Brain microvascular endothelial cell (primary cell): ENCODE measurements at regions not wholly inside any gene's neighbourhood (a gene's known extent, or its start where the extent isn't known, plus 50 kb on each side); places are given as distances from the start of the nearest gene placed in this dataset.

Experiments
- DNase-seq: peaks from one replicate; pipeline ENCODE4 v3.0.0-alpha.2; 2020
- H3K27ac ChIP-seq: fragments of 250-450 bp; sonication (Bioruptor Pico); 2 replicates; pipeline ENCODE4 v1.5.1; 2020; ENCODE audit warnings: mild to moderate bottlenecking, moderate library complexity
- H3K27me3 ChIP-seq: fragments of 250-450 bp; sonication (Bioruptor Pico); replicated peaks from 2 replicates; pipeline ENCODE4 v1.5.1; 2020; ENCODE audit warnings: mild to moderate bottlenecking
- H3K36me3 ChIP-seq: fragments of 250-450 bp; sonication (Bioruptor Pico); replicated peaks from 2 replicates; pipeline ENCODE4 v1.5.1; 2020; ENCODE audit warnings: mild to moderate bottlenecking
- H3K4me3 ChIP-seq: 2 replicates; pipeline ENCODE4 v1.5.1; 2011; ENCODE audit warnings: low read depth, mild to moderate bottlenecking, control low read depth, low read length, moderate library complexity
- CTCF ChIP-seq: IDR thresholded peaks from 2 replicates; pipeline ENCODE4 v1.5.1; 2011; ENCODE audit warnings: low read depth, mild to moderate bottlenecking, moderate library complexity, low read length, control low read depth, inconsistent platforms; ENCODE audit errors: missing control alignments
- in situ Hi-C: cut with HindIII; loops from 2 replicates; pipeline ENCODE4 v1.10.0; 2017; ENCODE audit warnings: low sequenced_read_pairs, low pct_ligation_motif_present

GRCh38 chr9:109549386-109549785 lies 51.3 kb upstream of the PTPN3 start:
- H3K36me3 ChIP-seq, result no peaks in the 10 kb centered on the region
- TF ChIP-seq CTCF, result no peak
- DNase-seq, result no peak
- no peaks in the 10 kb centered on the region for H3K27me3 ChIP-seq
- in situ Hi-C loops, result no loop called here
- H3K4me3 ChIP-seq, result no peak overlapping the region
- H3K27ac ChIP-seq, result no peak overlapping the region

GRCh38 chr9:109551651-109552050 lies 53.5 kb upstream of the PTPN3 start:
- Histone ChIP-seq H3K4me3 (no peak overlapping the region), H3K27me3 (no peaks in the 10 kb centered on the region), H3K36me3 (no peaks in the 10 kb centered on the region), H3K27ac (no peak overlapping the region)
- no peak for TF ChIP-seq CTCF
- no peak for DNase-seq
- in situ Hi-C loops, result no loop called here

- Histone ChIP-seq H3K27ac (no peak overlapping the region), H3K36me3 (no peaks in the 10 kb centered on the region), H3K4me3 (no peak overlapping the region), H3K27me3 (no peaks in the 10 kb centered on the region)
- DNase-seq, result no peak
- no peak for TF ChIP-seq CTCF
- in situ Hi-C loops, result no loop called here
Observed at GRCh38 chr9:109555215-109555614, 57.1 kb upstream of the PTPN3 start.

GRCh38 chr9:109556061-109556460 lies 58.0 kb upstream of the PTPN3 start:
- TF ChIP-seq CTCF, result no peak
- Histone ChIP-seq H3K27me3 (no peaks in the 10 kb centered on the region), H3K36me3 (no peaks in the 10 kb centered on the region), H3K4me3 (no peak overlapping the region), H3K27ac (no peak overlapping the region)
- no peak for DNase-seq
- in situ Hi-C loops, result no loop called here

GRCh38 chr9:109556786-109557185 lies 58.7 kb upstream of the PTPN3 start:
- Histone ChIP-seq H3K4me3 (no peak overlapping the region), H3K27ac (no peak overlapping the region), H3K36me3 (no peaks in the 10 kb centered on the region), H3K27me3 (no peaks in the 10 kb centered on the region)
- in situ Hi-C loops, result no loop called here
- TF ChIP-seq CTCF, result no peak
- DNase-seq, result no peak

GRCh38 chr9:109557481-109557880 lies 59.4 kb upstream of the PTPN3 start:
- H3K36me3 ChIP-seq, result no peaks in the 10 kb centered on the region
- in situ Hi-C loops, result no loop called here
- no peak overlapping the region for H3K4me3 ChIP-seq
- no peaks in the 10 kb centered on the region for H3K27me3 ChIP-seq
- H3K27ac ChIP-seq, result no peak overlapping the region
- no peak for DNase-seq
- no peak for TF ChIP-seq CTCF
